Esophagus muscularis mucosa (tissue), 3 donors: ENCODE measurements at regions not wholly inside any gene's neighbourhood (a gene's known extent, or its start where the extent isn't known, plus 50 kb on each side); places are given as distances from the start of the nearest gene placed in this dataset.

Experiments used
- POLR2AphosphoS5 ChIP-seq, 2 donors: sonication (generic); formaldehyde crosslinking; IDR thresholded peaks; one replicate each; pipeline ENCODE4 v1.6.1; 2017; ENCODE audit warnings: antibody characterized with exemption in 2 of 2
- TF ChIP-seq, protein P1 (sequence below), 3 experiments: fragments of 200-600 bp in 2 of 3; fragments of 450-650 bp in 1 of 3; sonication (generic) in 2 of 3; IDR thresholded peaks; one replicate each; pipeline ENCODE4 v1.5.1; 2017 to 2019; ENCODE audit warnings: antibody characterized with exemption in 3 of 3, mild to moderate bottlenecking in 2 of 3, moderate library complexity in 1 of 3

DNA sequence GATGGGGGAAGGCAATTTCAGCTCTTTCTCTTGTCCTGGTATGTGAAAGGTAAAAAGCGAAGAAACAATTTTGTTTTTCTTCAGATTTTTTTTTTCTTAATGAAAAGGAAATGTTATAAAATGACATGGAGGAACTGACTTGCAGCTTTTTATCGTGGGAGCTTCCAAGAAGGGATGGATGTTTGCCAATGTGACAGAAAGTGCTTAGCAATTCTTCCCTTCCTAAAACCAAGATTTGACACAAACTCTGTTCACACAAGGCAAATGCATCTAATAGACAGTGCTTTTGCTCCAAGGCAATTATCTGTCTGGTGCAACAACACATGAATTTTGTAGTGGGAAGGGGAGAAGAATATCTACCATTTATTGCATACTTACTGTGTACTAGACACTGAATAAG lies 988.5 kb downstream of the CDH11 start:
- TF ChIP-seq, protein P1, sequence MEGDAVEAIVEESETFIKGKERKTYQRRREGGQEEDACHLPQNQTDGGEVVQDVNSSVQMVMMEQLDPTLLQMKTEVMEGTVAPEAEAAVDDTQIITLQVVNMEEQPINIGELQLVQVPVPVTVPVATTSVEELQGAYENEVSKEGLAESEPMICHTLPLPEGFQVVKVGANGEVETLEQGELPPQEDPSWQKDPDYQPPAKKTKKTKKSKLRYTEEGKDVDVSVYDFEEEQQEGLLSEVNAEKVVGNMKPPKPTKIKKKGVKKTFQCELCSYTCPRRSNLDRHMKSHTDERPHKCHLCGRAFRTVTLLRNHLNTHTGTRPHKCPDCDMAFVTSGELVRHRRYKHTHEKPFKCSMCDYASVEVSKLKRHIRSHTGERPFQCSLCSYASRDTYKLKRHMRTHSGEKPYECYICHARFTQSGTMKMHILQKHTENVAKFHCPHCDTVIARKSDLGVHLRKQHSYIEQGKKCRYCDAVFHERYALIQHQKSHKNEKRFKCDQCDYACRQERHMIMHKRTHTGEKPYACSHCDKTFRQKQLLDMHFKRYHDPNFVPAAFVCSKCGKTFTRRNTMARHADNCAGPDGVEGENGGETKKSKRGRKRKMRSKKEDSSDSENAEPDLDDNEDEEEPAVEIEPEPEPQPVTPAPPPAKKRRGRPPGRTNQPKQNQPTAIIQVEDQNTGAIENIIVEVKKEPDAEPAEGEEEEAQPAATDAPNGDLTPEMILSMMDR (IDR thresholded peaks at IDR 0.05): no peak
- TF ChIP-seq POLR2AphosphoS5 (IDR thresholded peaks at IDR 0.05): no peak
